K562 (cell line): ENCODE measurements at regions not wholly inside any gene's neighbourhood (a gene's known extent, or its start where the extent isn't known, plus 50 kb on each side); places are given as distances from the start of the nearest gene placed in this dataset.

ENCODE experiments used
- ATAC-seq: fragments of 200-7000 bp; cut with Tn5 transposase; 3 replicates; pipeline ENCODE4 v1.9.1; 2020; ENCODE audit warnings: moderate library complexity
- BruUV-seq: library from RNA; stranded (reverse); fragments of 400-500 nt; replicated peaks from 2 replicates; lab custom pipeline; 2021; lab: Mats Ljungman, UMichigan
- CTCF ChIA-PET: fragments of 300-600 bp; formaldehyde crosslinking; extraction: SDS; loops from one replicate; lab custom pipeline; 2021; ENCODE audit warnings: low intra/inter-chr PET ratio; lab: Yijun Ruan, JAX
- POLR2A ChIA-PET: fragments of 300-600, 350-650 bp; sonication (Branson Sonifier 250); formaldehyde crosslinking; extraction: SDS; loops from one replicate; lab custom pipeline; 2021; ENCODE audit warnings: antibody characterized with exemption, inconsistent platforms; lab: Yijun Ruan, JAX
- DNase-seq, 4 experiments: peaks; one replicate each; pipeline versions ENCODE4 v3.0.0 to v3.0.0-alpha.2; 2011 to 2018; ENCODE audit warnings: low spot score in 3 of 4, mixed read lengths in 3 of 4; ENCODE audit errors: extremely low read depth in 1 of 4
- FAIRE-seq: peaks from 2 replicates; lab custom pipeline; 2011; peaks lifted over from hg19 to GRCh38; lab: Jason Lieb, UNC
- H2AFZ ChIP-seq: 2 replicates; pipeline ENCODE4 v1.6.0; 2011; ENCODE audit warnings: low read depth, low read length, control low read depth, inconsistent platforms
- H3K27ac ChIP-seq: fragments of 200-600 bp; 3 replicates; pipeline ENCODE4 v1.8.0; 2011; ENCODE audit warnings: low read depth, mild to moderate bottlenecking, control low read depth, inconsistent platforms, low read length, moderate library complexity, mixed read lengths; ENCODE audit errors: extremely low read depth
- H3K27me3 ChIP-seq, 2 experiments: fragments of 300-600 bp in 1 of 2; 2 replicates in 1 of 2; 3 replicates in 1 of 2; pipeline versions ENCODE4 v1.6.0 to v1.8.0; 2011; ENCODE audit warnings: inconsistent platforms in 2 of 2, low read length in 2 of 2, mild to moderate bottlenecking in 1 of 2, mixed read lengths in 1 of 2, moderate library complexity in 1 of 2; ENCODE audit not compliant: control insufficient read depth in 2 of 2, insufficient read depth in 2 of 2
- H3K36me3 ChIP-seq: fragments of 300-600 bp; 3 replicates; pipeline ENCODE4 v1.8.0; 2011; ENCODE audit warnings: mild to moderate bottlenecking, low read length, inconsistent platforms; ENCODE audit not compliant: control insufficient read depth, insufficient read depth
- H3K4me1 ChIP-seq, 2 experiments: fragments of 200-600 bp in 1 of 2; replicated peaks in 1 of 2; 2 replicates in 1 of 2; 3 replicates in 1 of 2; pipeline versions ENCODE4 v1.5.1 to v1.8.0; 2011; ENCODE audit warnings: inconsistent platforms in 2 of 2, low read length in 2 of 2, mild to moderate bottlenecking in 1 of 2, mixed read lengths in 1 of 2, moderate library complexity in 1 of 2; ENCODE audit not compliant: control insufficient read depth in 2 of 2, insufficient read depth in 2 of 2
- H3K4me2 ChIP-seq: 2 replicates; pipeline ENCODE4 v1.6.1; 2011; ENCODE audit warnings: low read length, control low read depth, inconsistent platforms, mixed read lengths; ENCODE audit not compliant: insufficient read depth
- H3K4me3 ChIP-seq: fragments of 200-600 bp; sonication (generic), shearing (Covaris generic); 2 replicates; pipeline ENCODE4 v1.5.1; 2016; ENCODE audit warnings: control low read depth, inconsistent platforms
- H3K79me2 ChIP-seq: fragments of 200-600 bp; 3 replicates; pipeline ENCODE4 v1.8.0; 2011; ENCODE audit warnings: low read length, inconsistent platforms; ENCODE audit not compliant: control insufficient read depth, insufficient read depth
- H3K9ac ChIP-seq, 2 experiments: 2 replicates each; pipeline versions ENCODE4 v1.6.0 to v1.6.1; 2011; ENCODE audit warnings: low read depth in 2 of 2, low read length in 2 of 2, control low read depth in 1 of 2, inconsistent platforms in 1 of 2, mild to moderate bottlenecking in 1 of 2, mixed read lengths in 1 of 2; ENCODE audit not compliant: insufficient read depth in 1 of 2
- H3K9me1 ChIP-seq: one replicate; pipeline ENCODE4 v1.6.0; 2011; ENCODE audit warnings: inconsistent platforms, mild to moderate bottlenecking, low read length, moderate library complexity; ENCODE audit not compliant: control insufficient read depth, insufficient read depth
- H3K9me3 ChIP-seq: replicated peaks from 2 replicates; pipeline ENCODE4 v1.5.1; 2011; ENCODE audit warnings: low read depth, low read length, inconsistent platforms; ENCODE audit not compliant: control insufficient read depth, insufficient read depth
- H4K20me1 ChIP-seq: replicated peaks from 2 replicates; pipeline ENCODE4 v1.6.1; 2011; ENCODE audit warnings: low read length, inconsistent platforms, mixed read lengths; ENCODE audit not compliant: control insufficient read depth, insufficient read depth
- CTBP1 ChIP-seq: fragments of 450-650 bp; IDR thresholded peaks from 2 replicates; pipeline ENCODE4 v1.6.1; 2016; ENCODE audit warnings: borderline replicate concordance
- FOXK2 ChIP-seq, 2 experiments: fragments of 450-650 bp; IDR thresholded peaks in 1 of 2; conservative IDR thresholded peaks in 1 of 2; 2 replicates each; pipeline ENCODE4 v1.6.1; 2016; ENCODE audit warnings: low read depth in 2 of 2, mild to moderate bottlenecking in 1 of 2
- HNRNPH1 ChIP-seq: fragments of 200-400 bp; formaldehyde crosslinking; optimal IDR thresholded peaks from 2 replicates; pipeline ENCODE3; 2017; ENCODE audit warnings: low read depth, mild to moderate bottlenecking, low read length, moderate library complexity
- KDM4B ChIP-seq, 2 experiments: fragments of 450-650 bp in 1 of 2; sonication (generic) in 1 of 2; IDR thresholded peaks; 2 replicates each; pipeline ENCODE4 v1.6.1; 2016 to 2017; ENCODE audit warnings: borderline replicate concordance in 2 of 2, antibody characterized with exemption in 1 of 2, low read depth in 1 of 2, mild to moderate bottlenecking in 1 of 2
- MTF1 ChIP-seq: fragments of 250-450 bp; sonication (Bioruptor Pico); IDR thresholded peaks from 2 replicates; pipeline ENCODE4 v1.9.0; 2021; ENCODE audit warnings: moderate library complexity, mild to moderate bottlenecking, inconsistent platforms, borderline replicate concordance
- NONO ChIP-seq, 2 experiments: fragments of 200-400 bp in 1 of 2; fragments of 450-650 bp in 1 of 2; formaldehyde crosslinking in 1 of 2; IDR thresholded peaks; 2 replicates each; pipeline ENCODE4 v1.6.1; 2017; ENCODE audit warnings: low read depth in 2 of 2, mild to moderate bottlenecking in 2 of 2, moderate library complexity in 2 of 2, low read length in 1 of 2
- SMC3 ChIP-seq: conservative IDR thresholded peaks from 2 replicates; pipeline ENCODE4 v1.6.1; 2011; ENCODE audit warnings: low read depth, low read length, improper control_type of control experiment; ENCODE audit not compliant: insufficient read depth
- SRSF7 ChIP-seq: fragments of 200-400 bp; formaldehyde crosslinking; optimal IDR thresholded peaks from 2 replicates; pipeline ENCODE3; 2017; ENCODE audit warnings: mild to moderate bottlenecking, low read depth, low read length
- TAL1 ChIP-seq: fragments of 450-650 bp; IDR thresholded peaks from 2 replicates; pipeline ENCODE4 v1.6.1; 2016; ENCODE audit warnings: mild to moderate bottlenecking
- ZNF707 ChIP-seq: fragments of 250-450 bp; sonication (Bioruptor Pico); conservative IDR thresholded peaks from 2 replicates; pipeline ENCODE4 v1.8.0; 2022; ENCODE audit warnings: inconsistent platforms, mild to moderate bottlenecking, moderate library complexity
- WGBS: fragments of 100-300 bp; shearing (Covaris generic); methylation state at CpG from one replicate; pipeline ENCODE4 v1.1.6; 2016; ENCODE audit warnings: low coverage, mixed read lengths; ENCODE audit not compliant: insufficient coverage; ENCODE audit errors: missing lambda C conversion rate; 5-methylcytosine and 5-hydroxymethylcytosine counted together
- in situ Hi-C: fragments of 300-500 bp; cut with MboI; formaldehyde crosslinking; loops from 4 replicates; pipeline ENCODE4 v1.15.0; 2018; ENCODE audit warnings: inconsistent platforms, mixed read lengths
- intact Hi-C: fragments of 100-400 bp; cut with micrococcal nuclease; formaldehyde crosslinking; loops from 2 replicates; pipeline ENCODE4 v1.14.2; 2022
- TF ChIP-seq, protein P1 (sequence below): fragments of 450-650 bp; formaldehyde crosslinking; IDR thresholded peaks from 2 replicates; pipeline ENCODE4 v1.4.0; 2020; ENCODE audit warnings: mild to moderate bottlenecking, moderate library complexity
- TF ChIP-seq, protein P2 (sequence below): sonication (generic); formaldehyde crosslinking; IDR thresholded peaks from 2 replicates; pipeline ENCODE4 v1.8.0; 2023; ENCODE audit warnings: mild to moderate bottlenecking, missing genetic modification reagents
- TF ChIP-seq, protein P3 (sequence below): sonication (generic); formaldehyde crosslinking; IDR thresholded peaks from 2 replicates; pipeline ENCODE4 v1.8.0; 2022; ENCODE audit warnings: mild to moderate bottlenecking, low read depth, missing genetic modification reagents

DNA sequence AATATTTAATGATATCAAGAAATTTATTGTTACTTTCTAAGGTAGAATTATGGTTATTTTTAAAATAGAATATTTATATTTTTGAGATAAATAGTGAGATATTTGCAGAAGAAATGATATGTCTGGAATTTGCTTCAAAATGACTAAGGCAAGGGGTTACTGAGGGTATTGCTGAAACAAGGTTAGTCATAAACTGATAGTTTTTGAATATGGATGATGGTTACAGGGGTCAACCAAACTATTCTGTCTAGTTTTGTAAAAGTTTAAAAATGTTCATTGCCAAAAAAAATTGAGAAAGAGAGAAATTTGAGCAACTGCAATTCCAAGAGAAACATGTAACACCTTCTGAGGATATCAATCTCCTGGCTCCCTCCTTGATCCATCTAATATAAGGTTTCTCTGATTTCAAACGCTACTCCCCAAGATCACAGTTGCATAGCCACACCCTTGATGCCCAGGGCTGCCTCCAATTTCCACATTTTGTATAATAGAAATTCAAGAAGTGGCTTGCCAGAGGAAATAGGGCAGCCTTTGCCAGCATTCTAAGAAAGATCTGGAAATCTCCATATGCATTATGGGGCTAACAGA lies 159.4 kb upstream of the NAMPT start:
- BruUV-seq = no TSS peak
- FAIRE-seq = no peak
- in situ Hi-C loops = no loop called here

More for the DNA sequence above, 159.4 kb upstream of the NAMPT start:
- intact Hi-C loops = no loop called here
- Histone ChIP-seq H3K36me3 (no peaks in the 10 kb centered on the region), H3K4me3 (no peak overlapping the region), H3K4me1 (peaks cover 11 to 23% of the 10 kb centered on the region in 2 experiments; a peak in 4 of 5 replicates), H3K27ac (no peak overlapping the region), H4K20me1 (no peaks in the 10 kb centered on the region), H3K27me3 (no peaks in the 10 kb centered on the region), H3K9ac (no peak overlapping the region), H2AFZ (no peak overlapping the region), H3K4me2 (no peak overlapping the region), H3K9me3 (0 out of 2 replicates have a peak, but pooled peaks cover 2% of the 10 kb centered on the region), H3K9me1 (no peaks in the 10 kb centered on the region), H3K79me2 (no peaks in the 10 kb centered on the region)
- CTCF ChIA-PET = no interaction called here
- DNase-seq = no peak
- no peak for ATAC-seq
- 23% methylated on average over 1 of the region's 1 CpG for WGBS
- no peak for TF ChIP-seq HNRNPH1
- no peak for TF ChIP-seq CTBP1
- TF ChIP-seq, protein P1, sequence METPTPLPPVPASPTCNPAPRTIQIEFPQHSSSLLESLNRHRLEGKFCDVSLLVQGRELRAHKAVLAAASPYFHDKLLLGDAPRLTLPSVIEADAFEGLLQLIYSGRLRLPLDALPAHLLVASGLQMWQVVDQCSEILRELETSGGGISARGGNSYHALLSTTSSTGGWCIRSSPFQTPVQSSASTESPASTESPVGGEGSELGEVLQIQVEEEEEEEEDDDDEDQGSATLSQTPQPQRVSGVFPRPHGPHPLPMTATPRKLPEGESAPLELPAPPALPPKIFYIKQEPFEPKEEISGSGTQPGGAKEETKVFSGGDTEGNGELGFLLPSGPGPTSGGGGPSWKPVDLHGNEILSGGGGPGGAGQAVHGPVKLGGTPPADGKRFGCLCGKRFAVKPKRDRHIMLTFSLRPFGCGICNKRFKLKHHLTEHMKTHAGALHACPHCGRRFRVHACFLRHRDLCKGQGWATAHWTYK (CRISPR knock-in tag) = no peak
- TF ChIP-seq ZNF707 (CRISPR knock-in tag) = no peak
- no peak for TF ChIP-seq NONO (IDR thresholded peaks at IDR 0.05; ENCODE audit: low read depth in 2 of 2, low read length in 1 of 2)
- TF ChIP-seq TAL1 = no peak
- TF ChIP-seq SRSF7 = no peak
- no peak for TF ChIP-seq SMC3
- TF ChIP-seq FOXK2 (conservative IDR thresholded peaks at IDR 0.05 in 1 of 2, IDR thresholded peaks at IDR 0.05 in 1 of 2; ENCODE audit: low read depth in 2 of 2) = no peak
- TF ChIP-seq, protein P2, sequence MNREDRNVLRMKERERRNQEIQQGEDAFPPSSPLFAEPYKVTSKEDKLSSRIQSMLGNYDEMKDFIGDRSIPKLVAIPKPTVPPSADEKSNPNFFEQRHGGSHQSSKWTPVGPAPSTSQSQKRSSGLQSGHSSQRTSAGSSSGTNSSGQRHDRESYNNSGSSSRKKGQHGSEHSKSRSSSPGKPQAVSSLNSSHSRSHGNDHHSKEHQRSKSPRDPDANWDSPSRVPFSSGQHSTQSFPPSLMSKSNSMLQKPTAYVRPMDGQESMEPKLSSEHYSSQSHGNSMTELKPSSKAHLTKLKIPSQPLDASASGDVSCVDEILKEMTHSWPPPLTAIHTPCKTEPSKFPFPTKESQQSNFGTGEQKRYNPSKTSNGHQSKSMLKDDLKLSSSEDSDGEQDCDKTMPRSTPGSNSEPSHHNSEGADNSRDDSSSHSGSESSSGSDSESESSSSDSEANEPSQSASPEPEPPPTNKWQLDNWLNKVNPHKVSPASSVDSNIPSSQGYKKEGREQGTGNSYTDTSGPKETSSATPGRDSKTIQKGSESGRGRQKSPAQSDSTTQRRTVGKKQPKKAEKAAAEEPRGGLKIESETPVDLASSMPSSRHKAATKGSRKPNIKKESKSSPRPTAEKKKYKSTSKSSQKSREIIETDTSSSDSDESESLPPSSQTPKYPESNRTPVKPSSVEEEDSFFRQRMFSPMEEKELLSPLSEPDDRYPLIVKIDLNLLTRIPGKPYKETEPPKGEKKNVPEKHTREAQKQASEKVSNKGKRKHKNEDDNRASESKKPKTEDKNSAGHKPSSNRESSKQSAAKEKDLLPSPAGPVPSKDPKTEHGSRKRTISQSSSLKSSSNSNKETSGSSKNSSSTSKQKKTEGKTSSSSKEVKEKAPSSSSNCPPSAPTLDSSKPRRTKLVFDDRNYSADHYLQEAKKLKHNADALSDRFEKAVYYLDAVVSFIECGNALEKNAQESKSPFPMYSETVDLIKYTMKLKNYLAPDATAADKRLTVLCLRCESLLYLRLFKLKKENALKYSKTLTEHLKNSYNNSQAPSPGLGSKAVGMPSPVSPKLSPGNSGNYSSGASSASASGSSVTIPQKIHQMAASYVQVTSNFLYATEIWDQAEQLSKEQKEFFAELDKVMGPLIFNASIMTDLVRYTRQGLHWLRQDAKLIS (CRISPR knock-in tag) = no peak
- no peak for TF ChIP-seq KDM4B (IDR thresholded peaks at IDR 0.05; ENCODE audit: borderline replicate concordance in 2 of 2, low read depth in 1 of 2)
- TF ChIP-seq MTF1 (CRISPR knock-in tag) = no peak
- TF ChIP-seq, protein P3, sequence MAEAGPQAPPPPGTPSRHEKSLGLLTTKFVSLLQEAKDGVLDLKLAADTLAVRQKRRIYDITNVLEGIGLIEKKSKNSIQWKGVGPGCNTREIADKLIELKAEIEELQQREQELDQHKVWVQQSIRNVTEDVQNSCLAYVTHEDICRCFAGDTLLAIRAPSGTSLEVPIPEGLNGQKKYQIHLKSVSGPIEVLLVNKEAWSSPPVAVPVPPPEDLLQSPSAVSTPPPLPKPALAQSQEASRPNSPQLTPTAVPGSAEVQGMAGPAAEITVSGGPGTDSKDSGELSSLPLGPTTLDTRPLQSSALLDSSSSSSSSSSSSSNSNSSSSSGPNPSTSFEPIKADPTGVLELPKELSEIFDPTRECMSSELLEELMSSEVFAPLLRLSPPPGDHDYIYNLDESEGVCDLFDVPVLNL (CRISPR knock-in tag) = no peak
- POLR2A ChIA-PET = no interaction called here
